Activated gamma-delta T cell (primary cell): ENCODE measurements at regions not wholly inside any gene's neighbourhood (a gene's known extent, or its start where the extent isn't known, plus 50 kb on each side); places are given as distances from the start of the nearest gene placed in this dataset.

ENCODE experiments used
- DNase-seq: peaks from one replicate; lab custom pipeline; 2025; lab: John Stamatoyannopoulos, UW

DNA sequence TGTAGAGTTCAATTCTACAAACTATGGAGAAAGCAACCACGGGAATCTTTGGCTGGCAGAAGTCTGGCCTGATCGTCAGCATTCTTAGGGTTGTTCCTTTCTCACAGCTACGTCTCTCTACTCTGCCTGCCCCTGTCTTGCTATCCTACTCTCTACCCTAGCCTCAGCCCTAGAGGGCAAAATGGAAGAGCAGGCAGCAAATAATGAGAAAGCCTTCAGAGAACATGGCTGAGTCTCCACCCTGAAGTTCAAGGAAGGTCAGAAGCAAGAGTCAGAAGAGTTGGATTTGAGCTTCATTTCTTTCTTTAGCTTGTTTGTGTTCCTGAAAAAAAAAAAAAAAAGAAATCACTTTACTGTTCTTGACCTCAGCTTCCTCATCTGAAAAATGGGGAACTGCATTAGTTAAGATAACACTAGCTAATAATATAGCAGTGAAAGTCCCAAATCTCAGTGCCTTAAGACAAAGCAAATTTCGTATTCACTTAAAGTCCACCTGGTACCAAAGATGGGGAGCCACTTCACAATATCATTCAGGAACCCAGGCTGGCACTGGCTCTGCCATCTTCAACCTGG lies 50.2 kb upstream of the CCND2 start:
- no peak for DNase-seq

DNA sequence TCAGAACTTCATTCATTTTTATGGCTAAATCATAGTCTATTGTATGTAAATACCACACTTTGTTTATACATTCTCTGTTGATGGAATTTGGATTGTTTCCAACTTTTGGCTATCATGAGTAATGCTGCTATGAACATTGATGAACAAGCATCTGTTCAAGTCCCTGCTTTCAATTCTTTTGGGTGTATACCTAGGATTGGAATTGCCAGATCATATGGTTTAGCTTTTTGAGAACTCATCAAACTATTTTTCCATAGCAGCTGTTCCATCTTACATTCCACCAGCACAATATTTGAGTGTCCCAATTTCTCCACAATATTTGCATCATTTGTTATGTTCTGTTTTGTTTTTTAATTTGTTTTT lies 52.3 kb upstream of the CCND2 start:
- no peak for DNase-seq

- DNase-seq = no peak
These were observed 52.9 kb upstream of the CCND2 start for GRCh38 chr12:4220536-4221257.

DNA sequence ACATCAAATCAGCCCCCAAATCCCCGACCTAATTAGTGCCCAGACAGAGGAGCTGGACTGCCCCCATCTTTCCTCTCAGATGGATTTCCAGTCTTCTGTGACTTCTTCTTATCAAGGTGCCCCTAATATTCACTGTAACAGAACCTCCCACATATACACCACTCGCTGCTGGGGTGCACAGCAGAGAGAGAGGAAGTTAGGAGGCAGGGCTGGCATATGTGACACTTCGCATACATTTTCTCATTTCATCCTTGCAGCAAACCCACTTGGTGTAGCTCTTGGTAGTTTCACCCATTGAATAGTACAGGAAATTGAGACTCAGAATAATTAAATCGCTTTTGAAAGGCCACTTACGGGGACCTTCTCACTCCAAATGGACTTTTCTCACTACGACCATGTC lies 56.5 kb upstream of the CCND2 start:
- DNase-seq = no peak

GRCh38 chr12:4216187-4216927 lies 57.2 kb upstream of the CCND2 start:
- DNase-seq = no peak

DNA sequence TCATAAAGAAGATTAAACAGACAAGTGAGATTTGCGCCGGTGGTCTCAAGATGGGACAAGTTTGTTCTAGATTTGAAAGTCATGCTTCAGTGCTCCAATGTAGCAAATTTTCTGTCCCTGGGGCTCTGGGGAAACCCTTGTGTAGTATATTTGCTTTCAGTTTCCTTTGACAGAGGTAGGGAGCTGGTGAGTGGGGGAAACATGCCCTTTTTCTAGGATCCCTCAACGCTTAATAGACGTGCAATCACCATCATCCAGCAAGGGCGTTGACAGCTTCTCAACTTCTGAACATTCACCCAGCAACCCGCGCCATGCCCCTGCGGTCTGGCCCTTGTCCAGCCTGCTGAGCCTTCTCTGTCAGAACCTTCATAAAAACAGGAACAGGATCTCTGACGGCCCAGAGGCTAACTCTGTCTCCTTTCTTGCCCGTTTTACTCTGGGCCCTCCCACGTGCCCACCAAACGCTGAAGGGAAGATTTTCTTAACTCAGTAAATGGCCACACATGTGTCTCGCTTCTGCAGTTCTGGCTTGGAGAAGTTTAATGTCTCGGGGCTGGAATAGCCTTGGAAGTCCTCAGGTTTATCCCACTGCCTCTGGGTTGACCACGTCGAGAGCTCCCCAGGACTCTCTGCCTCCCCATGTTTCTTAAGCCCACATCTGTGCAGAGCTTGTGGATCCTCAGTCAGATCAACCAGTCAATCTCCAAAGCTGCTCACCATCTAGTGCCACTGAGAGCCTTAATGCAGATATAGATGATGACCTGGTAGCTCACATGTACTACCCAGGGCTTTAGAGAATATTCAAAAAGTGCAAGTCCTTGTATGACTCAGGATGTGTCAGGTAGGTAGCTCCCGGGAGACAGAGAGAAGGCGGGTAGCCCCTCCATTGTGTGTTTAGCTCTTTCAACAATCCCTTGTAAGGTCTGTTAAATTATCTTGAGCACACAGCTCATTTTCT lies 58.1 kb upstream of the CCND2 start:
- no peak for DNase-seq

- no peak for DNase-seq
These were observed 58.7 kb upstream of the CCND2 start for GRCh38 chr12:4214877-4215228.

- DNase-seq = no peak
These were observed 60.1 kb upstream of the CCND2 start for GRCh38 chr12:4213471-4213870.

GRCh38 chr12:4212845-4213244 lies 60.7 kb upstream of the CCND2 start:
- no peak for DNase-seq

DNA sequence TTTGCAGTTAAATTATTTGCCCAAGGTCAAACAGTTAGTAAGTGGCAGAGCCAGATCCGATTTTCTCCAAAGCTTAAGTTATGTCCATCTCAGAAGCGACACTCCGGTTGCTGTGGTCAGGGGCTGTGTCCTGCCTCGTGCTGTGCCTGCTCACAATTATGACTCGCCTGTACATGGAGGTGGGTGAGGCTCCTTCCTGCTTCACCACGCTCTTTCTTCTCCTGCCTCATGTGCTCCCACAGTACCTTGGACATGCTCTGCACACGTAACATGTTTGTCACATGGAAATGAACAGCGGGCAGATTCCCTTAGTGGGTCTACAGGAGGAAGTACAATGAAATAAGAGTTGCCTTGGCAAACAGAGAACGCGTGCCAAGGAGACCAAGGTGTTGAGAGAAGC lies 62.2 kb upstream of the CCND2 start:
- no peak for DNase-seq

DNA sequence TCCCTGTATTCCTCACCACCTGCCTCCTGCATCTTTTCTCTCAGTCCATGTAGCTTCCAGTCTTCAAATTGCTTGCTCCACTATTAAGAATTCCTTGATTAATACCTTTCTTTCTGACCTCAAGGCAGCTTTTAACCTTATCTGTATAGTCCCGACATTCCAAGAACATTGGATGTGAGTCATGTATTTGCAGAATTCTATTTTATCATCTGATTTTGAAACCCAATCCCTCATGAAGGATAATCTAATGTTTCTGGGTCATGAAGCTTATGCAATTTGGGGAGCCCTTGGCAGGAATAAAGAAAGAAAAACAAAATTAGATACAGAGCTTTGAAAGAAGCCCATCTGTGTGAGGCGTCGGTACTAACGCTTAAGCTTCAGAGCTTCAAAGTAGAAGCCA lies 63.4 kb upstream of the CCND2 start:
- DNase-seq = no peak

DNA sequence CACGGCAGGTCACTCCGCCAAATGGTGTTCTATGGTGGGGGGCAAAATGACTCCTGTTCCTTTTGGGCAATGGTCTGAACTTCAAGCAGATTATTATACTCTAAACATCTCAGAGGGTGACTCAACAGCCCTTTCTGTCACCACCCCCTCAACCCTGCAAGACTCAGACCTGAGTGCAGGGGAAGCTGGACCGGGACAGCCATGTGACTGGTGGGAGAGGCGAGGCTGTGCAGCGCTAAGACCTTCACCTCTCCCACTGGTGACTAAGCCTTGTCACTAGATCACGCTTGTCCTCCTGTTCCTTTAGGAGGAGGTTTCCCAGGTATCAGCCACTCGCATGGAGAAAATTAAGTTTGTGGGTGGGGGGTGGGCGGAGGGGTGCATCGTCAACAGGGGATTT lies 67.1 kb upstream of the CCND2 start:
- no peak for DNase-seq

DNA sequence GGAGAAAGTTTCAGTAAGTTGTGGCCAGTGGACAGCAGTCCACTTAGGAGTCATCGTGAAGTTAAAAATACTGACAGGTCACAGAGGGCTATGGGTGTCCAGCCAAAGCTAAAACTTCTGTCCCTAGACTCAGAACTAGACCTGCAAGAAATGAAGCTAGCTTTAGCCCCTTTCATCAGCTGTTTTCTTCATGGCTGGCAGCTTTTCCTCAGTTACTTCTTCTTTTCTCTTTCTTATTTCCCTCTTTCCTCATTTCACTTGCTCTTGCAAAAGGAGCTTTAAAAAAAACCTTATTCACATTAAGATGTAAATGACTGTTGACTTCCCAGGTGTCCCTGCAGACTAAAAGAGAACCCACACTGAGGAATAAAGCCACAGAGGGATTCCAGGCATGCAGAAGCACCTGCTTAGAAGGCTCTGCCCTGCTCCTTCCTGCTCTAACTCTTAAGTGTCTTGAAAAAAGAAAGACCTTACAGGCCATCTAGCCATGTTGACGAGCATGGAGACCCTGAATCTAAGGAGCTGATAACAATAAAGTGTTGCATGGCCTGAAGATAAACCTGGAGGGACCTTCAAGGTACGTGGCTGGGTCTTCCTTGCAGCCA lies 69.7 kb upstream of the CCND2 start:
- DNase-seq = no peak

DNA sequence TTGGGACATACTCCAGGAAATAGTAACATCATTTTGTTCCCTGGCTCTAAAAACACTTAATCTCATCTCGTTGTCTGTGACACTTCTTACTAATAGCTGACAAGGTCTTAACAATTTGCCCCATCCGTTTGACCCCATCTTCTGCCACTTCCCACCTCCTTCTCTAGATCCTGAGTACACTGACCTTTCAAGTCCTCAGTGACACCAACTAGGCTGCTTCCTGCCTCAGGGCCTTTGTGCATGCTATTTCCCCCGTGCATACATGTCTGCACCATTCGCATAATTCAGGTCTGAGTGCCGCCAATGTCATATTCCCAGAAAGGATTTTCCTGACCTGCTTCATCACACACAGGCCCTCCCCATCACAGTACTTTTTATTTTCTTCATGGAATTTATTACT lies 70.6 kb upstream of the CCND2 start:
- no peak for DNase-seq

DNA sequence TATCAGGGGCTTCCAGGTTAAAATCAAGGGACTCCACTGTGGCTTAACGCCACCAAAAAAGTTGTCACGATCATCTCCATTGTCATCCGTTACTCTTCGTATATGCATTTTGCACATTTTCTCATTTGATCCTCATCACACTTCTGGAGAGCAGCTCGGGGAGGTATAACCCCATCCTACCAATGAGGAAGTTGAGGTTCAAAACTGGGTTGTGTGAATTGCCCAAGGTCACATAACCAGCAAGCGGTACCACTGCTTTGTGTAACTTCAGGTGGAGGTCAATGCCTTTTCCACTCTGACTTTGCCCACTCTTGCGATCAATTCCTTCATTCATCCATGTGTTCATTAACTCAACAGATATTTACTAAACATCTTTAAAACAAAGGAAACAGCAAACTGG lies 71.1 kb upstream of the CCND2 start:
- DNase-seq = no peak

DNA sequence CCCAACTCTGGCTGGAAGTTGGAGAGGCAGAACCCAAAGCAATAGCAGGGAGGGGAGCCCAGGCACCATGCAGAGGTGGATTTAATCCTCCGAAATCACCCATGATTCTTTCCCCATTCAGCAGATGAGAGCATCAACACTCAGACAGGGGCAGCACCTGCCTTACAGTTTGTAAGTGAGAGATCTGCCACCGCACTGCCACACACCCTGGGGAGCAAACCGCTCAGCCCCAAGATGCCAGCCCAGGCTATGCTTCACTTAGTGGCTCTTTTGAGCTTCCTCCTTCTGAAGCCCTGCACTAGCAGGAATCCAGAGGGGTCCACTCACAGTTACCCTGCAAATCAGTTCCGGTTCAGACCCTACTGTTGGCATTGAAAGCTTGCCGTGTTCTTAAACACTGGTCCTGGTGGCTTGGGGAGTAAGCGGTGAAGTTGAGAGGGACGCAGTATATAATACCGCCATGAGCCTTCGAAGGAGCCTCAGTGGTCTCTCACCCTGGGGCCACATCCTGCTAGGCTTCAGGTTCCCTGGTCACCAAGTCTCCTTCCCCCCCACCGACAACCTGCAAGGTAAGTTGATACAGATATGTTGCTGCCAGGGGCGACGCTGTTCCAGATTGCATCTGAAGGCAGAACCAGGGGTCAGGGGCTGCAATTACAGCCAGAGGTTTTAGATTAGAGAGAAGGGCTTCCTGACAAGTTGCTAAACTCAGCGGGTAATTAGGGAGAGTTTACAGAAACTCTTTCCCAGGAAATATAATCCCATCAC lies 72.0 kb upstream of the CCND2 start:
- DNase-seq = no peak

GRCh38 chr12:4197922-4198763 lies 75.4 kb upstream of the CCND2 start:
- no peak for DNase-seq

- DNase-seq = no peak
These were observed 76.6 kb upstream of the CCND2 start for GRCh38 chr12:4196805-4197420.

DNA sequence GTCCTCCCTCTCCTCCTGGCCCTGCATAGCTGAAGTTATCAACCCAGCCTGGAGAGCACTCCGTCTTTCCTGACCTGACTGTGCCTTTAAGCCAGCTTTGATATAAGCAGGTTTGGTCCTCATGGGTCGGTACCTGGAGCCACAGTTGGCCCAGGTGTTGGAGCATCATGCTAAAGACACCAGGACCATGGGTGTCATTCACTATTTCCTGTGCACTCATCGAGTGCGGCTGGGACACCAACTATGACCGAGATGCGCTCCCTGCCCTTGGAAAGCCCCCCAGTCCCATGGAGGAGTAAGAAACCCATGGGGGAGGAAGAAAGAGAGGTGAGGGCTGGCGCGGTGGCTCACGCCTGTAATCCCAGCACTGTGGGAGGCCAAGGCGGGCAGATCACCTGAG lies 78.9 kb upstream of the CCND2 start:
- no peak for DNase-seq

- no peak for DNase-seq
These were observed 79.7 kb upstream of the CCND2 start for GRCh38 chr12:4193821-4194220.
